ENCODE measurements at regions not wholly inside any gene's neighbourhood (a gene's known extent, or its start where the extent isn't known, plus 50 kb on each side); places are given as distances from the start of the nearest gene placed in this dataset.

- TF ChIP-seq CTCF (IDR thresholded peaks at IDR 0.05; ENCODE audit: borderline replicate concordance, extremely low read depth, low read length, poor library complexity, severe bottlenecking) (no peak), EZH2 (IDR thresholded peaks at IDR 0.05; ENCODE audit: borderline replicate concordance, low read depth, low read length, severe bottlenecking) (no peak)
Observed at GRCh38 chr1:222251847-222252246, 296.1 kb downstream of the HHIPL2 start.

Data from DND-41 (cell line).